Activated naive CD8-positive, alpha-beta T cell treated with anti-CD3 and anti-CD28 coated beads, Interleukin-2, amount 50 U/mL, for 24 hours (primary cell): ENCODE measurements at regions not wholly inside any gene's neighbourhood (a gene's known extent, or its start where the extent isn't known, plus 50 kb on each side); places are given as distances from the start of the nearest gene placed in this dataset.
"Not testable (repeated sequence)": the region's sequence is repeated elsewhere in the genome, so short reads cannot be mapped to it uniquely, and the experiment has no call there.

Experiments used
- ATAC-seq: fragments of 150-1000 bp; cut with Tn5 transposase; one replicate; pipeline ENCODE4 v1.10.0; 2021
- DNase-seq: peaks from one replicate; pipeline ENCODE4 v3.0.0; 2021
- H3K27ac Mint-ChIP-seq: one replicate; pipeline ENCODE4 v1.8.0; 2021; ENCODE audit warnings: mild to moderate bottlenecking, mixed read lengths
- H3K27me3 Mint-ChIP-seq: one replicate; pipeline ENCODE4 v1.8.0; 2021; ENCODE audit warnings: mixed read lengths
- H3K36me3 Mint-ChIP-seq: one replicate; pipeline ENCODE4 v1.8.0; 2021; ENCODE audit warnings: low read depth, mixed read lengths
- H3K4me1 Mint-ChIP-seq: one replicate; pipeline ENCODE4 v1.8.0; 2021; ENCODE audit warnings: mixed read lengths
- H3K4me3 Mint-ChIP-seq: one replicate; pipeline ENCODE4 v1.8.0; 2021; ENCODE audit warnings: mild to moderate bottlenecking, moderate library complexity, mixed read lengths
- H3K9me3 Mint-ChIP-seq: one replicate; pipeline ENCODE4 v1.8.0; 2021; ENCODE audit warnings: mixed read lengths

GRCh38 chr15:37425541-37425940, 325.2 kb upstream of the MEIS2 start:
- Mint-ChIP-seq H3K27me3 (no peaks in the 10 kb centered on the region), H3K9me3 (peaks cover 4% of the 10 kb centered on the region), H3K27ac (no peak overlapping the region), H3K36me3 (no peaks in the 10 kb centered on the region), H3K4me3 (no peak overlapping the region), H3K4me1 (no peaks in the 10 kb centered on the region)
- DNase-seq (no peak), ATAC-seq (no peak)

DNA sequence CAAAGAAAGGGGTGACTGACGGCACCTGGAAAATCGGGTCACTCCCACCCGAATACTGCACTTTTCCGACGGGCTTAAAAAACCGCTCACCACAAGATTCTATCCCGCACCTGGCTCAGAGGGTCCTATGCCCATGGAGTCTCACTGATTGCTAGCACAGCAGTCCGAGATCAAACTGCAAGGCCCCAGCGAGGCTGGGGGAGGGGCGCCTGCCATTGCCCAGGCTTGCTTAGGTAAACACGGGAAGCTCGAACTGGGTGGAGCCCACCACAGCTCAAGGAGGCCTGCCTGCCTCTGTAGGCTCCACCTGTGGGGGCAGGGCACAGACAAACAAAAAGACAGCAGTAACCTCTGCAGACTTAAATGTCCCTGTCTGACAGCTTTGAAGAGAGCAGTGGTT, 327.0 kb upstream of the MEIS2 start:
- not testable (repeated sequence) for H3K27me3 Mint-ChIP-seq, H3K4me3 Mint-ChIP-seq, H3K36me3 Mint-ChIP-seq, ATAC-seq, DNase-seq, H3K27ac Mint-ChIP-seq, H3K9me3 Mint-ChIP-seq, H3K4me1 Mint-ChIP-seq

- H3K27me3 Mint-ChIP-seq, result no peaks in the 10 kb centered on the region
- no peak overlapping the region for H3K27ac Mint-ChIP-seq
- no peak for DNase-seq
- no peak overlapping the region for H3K4me3 Mint-ChIP-seq
- no peaks in the 10 kb centered on the region for H3K4me1 Mint-ChIP-seq
- no peak for ATAC-seq
- H3K9me3 Mint-ChIP-seq, result peaks cover 7% of the 10 kb centered on the region
- H3K36me3 Mint-ChIP-seq, result no peaks in the 10 kb centered on the region
These were observed 346.6 kb upstream of the MEIS2 start for GRCh38 chr15:37446921-37447320.

DNA sequence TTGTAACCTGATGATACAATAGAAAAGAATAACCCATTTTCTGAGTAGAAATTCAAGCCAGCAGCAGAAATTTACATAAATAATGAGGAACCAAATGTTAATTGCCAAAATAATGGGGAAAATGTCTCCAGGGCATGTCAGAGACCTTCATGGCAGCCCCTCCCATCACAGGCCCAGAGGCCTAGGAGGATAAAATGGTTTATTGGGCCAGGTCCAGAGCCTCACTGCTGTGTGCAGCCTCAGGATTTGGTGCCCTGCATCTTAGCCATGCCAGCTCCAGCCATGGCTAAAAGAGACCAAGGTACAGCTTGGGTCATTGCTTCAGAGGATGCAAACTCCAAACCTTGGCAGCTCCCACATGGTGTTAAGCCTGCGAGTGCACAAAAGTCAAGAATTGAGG, 352.1 kb upstream of the MEIS2 start:
- peaks cover 2% of the 10 kb centered on the region for H3K36me3 Mint-ChIP-seq
- no peaks in the 10 kb centered on the region for H3K4me1 Mint-ChIP-seq
- no peak for ATAC-seq
- H3K4me3 Mint-ChIP-seq, result no peak overlapping the region
- DNase-seq, result no peak
- no peaks in the 10 kb centered on the region for H3K27me3 Mint-ChIP-seq
- peaks cover 15% of the 10 kb centered on the region for H3K9me3 Mint-ChIP-seq
- no peak overlapping the region for H3K27ac Mint-ChIP-seq

DNA sequence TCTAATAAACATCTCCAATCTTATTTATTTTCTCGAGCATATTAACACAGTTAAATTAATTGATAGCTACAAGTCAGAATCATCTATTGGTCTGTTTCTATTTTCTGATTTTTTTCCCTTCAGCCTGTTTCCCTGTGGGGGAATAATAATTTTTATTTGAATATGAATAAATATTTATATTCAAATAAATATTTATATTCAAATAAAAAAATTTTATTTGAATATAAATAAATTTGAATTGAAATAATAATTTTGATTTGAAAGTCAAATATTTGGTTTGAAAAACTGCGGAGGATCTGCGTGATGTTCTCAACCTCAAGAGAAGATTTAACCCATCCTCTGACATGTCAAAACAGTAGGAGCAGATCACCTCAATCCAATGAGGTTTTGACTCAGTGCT, 380.1 kb upstream of the MEIS2 start:
- ATAC-seq (no peak), DNase-seq (no peak)
- no peak overlapping the region for H3K4me3 Mint-ChIP-seq
- H3K27ac Mint-ChIP-seq, result no peak overlapping the region
- no peaks in the 10 kb centered on the region for H3K4me1 Mint-ChIP-seq
- peaks cover 6% of the 10 kb centered on the region for H3K9me3 Mint-ChIP-seq
- no peaks in the 10 kb centered on the region for H3K27me3 Mint-ChIP-seq
- H3K36me3 Mint-ChIP-seq, result no peaks in the 10 kb centered on the region

- no peaks in the 10 kb centered on the region for H3K4me1 Mint-ChIP-seq
- ATAC-seq (no peak), DNase-seq (no peak)
- peaks cover 6% of the 10 kb centered on the region for H3K9me3 Mint-ChIP-seq
- H3K27me3 Mint-ChIP-seq, result no peaks in the 10 kb centered on the region
- no peak overlapping the region for H3K27ac Mint-ChIP-seq
- no peak overlapping the region for H3K4me3 Mint-ChIP-seq
- no peaks in the 10 kb centered on the region for H3K36me3 Mint-ChIP-seq
These were observed 380.8 kb upstream of the MEIS2 start for GRCh38 chr15:37481126-37481525.

- DNase-seq (no peak), ATAC-seq (no peak)
- H3K27ac Mint-ChIP-seq, result no peak overlapping the region
These were observed 383.4 kb upstream of the MEIS2 start for GRCh38 chr15:37483779-37484178.

DNA sequence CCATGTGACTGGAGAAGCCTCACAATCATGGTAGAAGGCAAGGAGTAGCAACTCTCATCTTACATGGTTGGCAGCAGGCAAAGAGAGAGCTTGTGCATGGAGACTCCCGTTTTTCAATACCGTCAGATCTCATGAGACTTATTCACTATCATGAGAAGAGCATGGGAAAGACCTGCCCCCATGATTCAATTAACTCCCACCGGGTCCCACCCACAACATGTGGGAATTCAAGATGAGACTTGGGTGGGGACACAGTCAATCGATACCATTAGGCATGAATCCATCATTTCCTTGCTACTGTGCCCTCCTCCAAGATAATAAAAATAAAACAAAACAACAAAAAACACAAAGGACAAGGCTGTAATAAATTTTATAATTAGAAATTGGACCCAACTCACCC, 384.7 kb upstream of the MEIS2 start:
- no peaks in the 10 kb centered on the region for H3K36me3 Mint-ChIP-seq
- no peak overlapping the region for H3K4me3 Mint-ChIP-seq
- H3K27ac Mint-ChIP-seq, result no peak overlapping the region
- H3K4me1 Mint-ChIP-seq, result no peaks in the 10 kb centered on the region
- DNase-seq (no peak), ATAC-seq (no peak)
- H3K27me3 Mint-ChIP-seq, result no peaks in the 10 kb centered on the region
- H3K9me3 Mint-ChIP-seq, result peaks cover 13% of the 10 kb centered on the region

More at GRCh38 chr15:37483779-37484178, 383.4 kb upstream of the MEIS2 start:
- Mint-ChIP-seq H3K36me3 (no peaks in the 10 kb centered on the region), H3K9me3 (peaks cover 6% of the 10 kb centered on the region), H3K4me1 (no peaks in the 10 kb centered on the region), H3K4me3 (no peak overlapping the region), H3K27me3 (no peaks in the 10 kb centered on the region)

DNA sequence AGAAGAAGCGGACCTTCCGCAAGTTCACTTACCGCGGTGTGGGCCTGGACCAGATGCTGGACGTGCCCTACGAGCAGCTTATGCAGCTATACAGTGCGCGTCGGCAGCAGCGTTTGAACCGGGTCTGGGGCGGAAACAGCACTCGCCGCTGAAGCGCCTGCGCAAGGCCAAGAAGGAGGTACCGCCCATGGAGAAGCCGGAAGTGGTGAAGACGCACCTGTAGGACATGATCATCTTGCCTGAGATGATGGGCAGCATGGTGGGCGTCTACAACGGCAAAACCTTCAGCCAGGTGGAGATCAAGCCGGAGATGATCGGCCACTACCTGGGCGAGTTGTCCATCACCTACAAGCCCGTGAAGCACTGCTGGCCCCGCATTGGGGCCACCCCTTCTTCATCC, 390.4 kb upstream of the MEIS2 start:
- no peaks in the 10 kb centered on the region for H3K4me1 Mint-ChIP-seq
- H3K27me3 Mint-ChIP-seq, result no peaks in the 10 kb centered on the region
- no peak for DNase-seq
- peaks cover 11% of the 10 kb centered on the region for H3K9me3 Mint-ChIP-seq
- no peak overlapping the region for H3K27ac Mint-ChIP-seq
- H3K36me3 Mint-ChIP-seq, result no peaks in the 10 kb centered on the region
- no peak overlapping the region for H3K4me3 Mint-ChIP-seq
- ATAC-seq, result no peak

GRCh38 chr15:37516621-37517020, 416.3 kb upstream of the MEIS2 start:
- peaks cover 5% of the 10 kb centered on the region for H3K9me3 Mint-ChIP-seq
- no peak for DNase-seq
- H3K36me3 Mint-ChIP-seq, result no peaks in the 10 kb centered on the region
- H3K4me1 Mint-ChIP-seq, result no peaks in the 10 kb centered on the region
- H3K27ac Mint-ChIP-seq, result no peak overlapping the region
- no peak overlapping the region for H3K4me3 Mint-ChIP-seq
- ATAC-seq, result no peak
- no peaks in the 10 kb centered on the region for H3K27me3 Mint-ChIP-seq

DNA sequence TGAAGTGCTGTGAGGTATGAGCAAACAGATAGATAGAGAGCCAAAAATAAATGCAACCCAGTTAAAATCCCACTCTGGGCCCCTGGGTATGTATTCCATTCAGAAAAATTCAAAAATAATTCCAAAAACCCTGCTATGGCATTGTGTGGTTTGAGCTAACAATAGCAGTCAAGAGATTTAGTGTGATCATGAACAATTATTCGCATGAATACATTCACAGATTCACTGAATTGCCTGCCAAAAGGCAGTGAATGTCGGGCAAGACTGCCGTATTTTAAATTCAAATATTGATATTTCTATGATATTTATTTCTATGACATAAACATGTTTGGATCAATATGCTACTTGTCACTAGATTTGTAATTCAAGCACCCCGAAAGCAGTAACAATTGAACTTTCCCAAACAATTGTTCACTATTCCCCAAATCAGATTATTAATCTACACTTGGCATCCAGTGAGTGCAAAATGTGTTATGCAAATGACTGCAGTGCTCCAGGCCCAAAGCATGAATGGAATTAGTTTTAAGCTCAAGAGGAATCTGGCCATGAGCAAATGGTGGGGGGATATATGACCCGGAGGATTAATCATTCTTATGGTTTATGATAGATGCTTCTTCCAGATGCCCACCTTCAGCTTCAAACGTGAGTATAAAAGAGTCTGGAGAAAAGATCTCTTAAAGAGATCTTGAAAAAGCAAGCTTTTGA, 417.0 kb upstream of the MEIS2 start:
- H3K4me3 Mint-ChIP-seq, result no peak overlapping the region
- H3K27me3 Mint-ChIP-seq, result no peaks in the 10 kb centered on the region
- peaks cover 5% of the 10 kb centered on the region for H3K9me3 Mint-ChIP-seq
- DNase-seq (no peak), ATAC-seq (no peak)
- no peak overlapping the region for H3K27ac Mint-ChIP-seq
- no peaks in the 10 kb centered on the region for H3K4me1 Mint-ChIP-seq
- H3K36me3 Mint-ChIP-seq, result no peaks in the 10 kb centered on the region

DNA sequence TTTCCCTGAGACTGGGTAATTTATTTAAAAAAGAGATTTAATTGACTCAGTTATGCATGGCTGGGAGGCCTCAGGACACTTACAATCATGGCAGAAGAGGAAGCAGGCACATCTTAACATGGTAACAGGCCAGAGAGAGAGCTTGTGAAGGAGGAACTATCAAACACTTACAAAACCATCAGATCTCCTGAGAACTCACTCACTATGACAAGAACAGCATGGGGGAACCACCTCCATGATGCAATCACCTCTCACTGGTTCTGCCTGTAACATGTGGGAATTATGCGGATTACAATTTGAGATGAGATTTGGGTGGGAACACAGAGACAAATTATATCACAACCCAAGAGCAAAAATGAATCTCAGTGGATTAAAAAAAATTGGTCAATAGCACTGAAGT, 416.0 kb upstream of the TMCO5A start:
- Mint-ChIP-seq H3K27ac (no peak overlapping the region), H3K27me3 (no peaks in the 10 kb centered on the region)
- ATAC-seq, result no peak

GRCh38 chr15:37520026-37520425, 414.4 kb upstream of the TMCO5A start:
- no peak overlapping the region for H3K4me3 Mint-ChIP-seq
- ATAC-seq (no peak), DNase-seq (no peak)
- no peaks in the 10 kb centered on the region for H3K9me3 Mint-ChIP-seq
- H3K27me3 Mint-ChIP-seq, result no peaks in the 10 kb centered on the region
- no peaks in the 10 kb centered on the region for H3K4me1 Mint-ChIP-seq
- H3K36me3 Mint-ChIP-seq, result no peaks in the 10 kb centered on the region
- H3K27ac Mint-ChIP-seq, result no peak overlapping the region

More for the DNA sequence above, 416.0 kb upstream of the TMCO5A start:
- Mint-ChIP-seq H3K4me3 (no peak overlapping the region), H3K4me1 (no peaks in the 10 kb centered on the region), H3K36me3 (no peaks in the 10 kb centered on the region), H3K9me3 (no peaks in the 10 kb centered on the region)
- DNase-seq, result no peak

GRCh38 chr15:37520882-37521281, 413.6 kb upstream of the TMCO5A start:
- Mint-ChIP-seq H3K9me3 (no peaks in the 10 kb centered on the region), H3K36me3 (no peaks in the 10 kb centered on the region), H3K4me3 (no peak overlapping the region), H3K4me1 (no peaks in the 10 kb centered on the region), H3K27me3 (no peaks in the 10 kb centered on the region), H3K27ac (no peak overlapping the region)
- no peak for DNase-seq
- ATAC-seq, result no peak

DNA sequence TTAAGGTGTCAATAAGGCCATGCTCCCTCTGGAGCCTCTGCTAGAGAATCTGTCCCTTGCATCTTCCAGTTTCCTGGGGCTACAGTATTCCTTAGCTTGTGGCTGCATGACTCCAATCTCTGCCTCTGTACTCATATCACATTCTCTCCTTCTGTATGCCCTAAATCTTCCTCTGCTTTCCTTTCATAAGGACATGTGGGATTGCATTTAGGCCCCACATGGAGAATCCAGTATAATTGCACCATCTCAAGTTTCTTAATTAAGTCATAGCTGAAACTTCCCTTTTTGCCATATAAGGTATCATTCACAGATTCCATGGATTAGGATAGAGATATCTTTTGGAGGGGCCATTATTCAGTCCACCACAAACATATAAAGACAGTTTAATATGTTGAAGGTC, 409.8 kb upstream of the TMCO5A start:
- Mint-ChIP-seq H3K27ac (no peak overlapping the region), H3K4me3 (no peak overlapping the region), H3K27me3 (no peaks in the 10 kb centered on the region), H3K36me3 (no peaks in the 10 kb centered on the region), H3K4me1 (no peaks in the 10 kb centered on the region), H3K9me3 (peaks cover 4% of the 10 kb centered on the region)
- no peak for DNase-seq
- ATAC-seq, result no peak

DNA sequence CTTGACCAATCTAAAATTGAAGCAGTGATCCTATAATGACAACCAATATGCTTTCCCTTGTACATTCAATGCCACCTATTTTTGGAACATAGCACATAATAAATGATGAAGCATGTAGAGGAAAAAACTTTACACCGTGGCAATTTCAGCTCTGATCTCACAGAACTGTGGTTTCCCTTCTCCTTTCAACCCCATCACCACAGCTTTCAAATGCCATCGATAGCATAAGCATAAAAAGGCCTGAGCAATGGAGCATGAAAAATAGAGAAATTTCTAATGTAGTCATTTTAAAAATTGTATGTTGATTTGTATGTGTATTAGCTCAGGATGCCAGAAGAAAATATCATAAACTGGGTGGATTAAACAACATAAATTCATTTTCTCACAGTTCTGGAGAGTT, 406.0 kb upstream of the TMCO5A start:
- DNase-seq (no peak), ATAC-seq (no peak)
- no peaks in the 10 kb centered on the region for H3K4me1 Mint-ChIP-seq
- no peaks in the 10 kb centered on the region for H3K27me3 Mint-ChIP-seq
- no peaks in the 10 kb centered on the region for H3K36me3 Mint-ChIP-seq
- H3K9me3 Mint-ChIP-seq, result peaks cover 7% of the 10 kb centered on the region
- no peak overlapping the region for H3K27ac Mint-ChIP-seq
- H3K4me3 Mint-ChIP-seq, result no peak overlapping the region
